HUES64 (cell line): ENCODE measurements at regions not wholly inside any gene's neighbourhood (a gene's known extent, or its start where the extent isn't known, plus 50 kb on each side); places are given as distances from the start of the nearest gene placed in this dataset.

Experiments
- H3K27ac ChIP-seq: 2 replicates; pipeline ENCODE4 v1.7.0; 2013; ENCODE audit warnings: low read depth, low read length, inconsistent platforms
- H3K27me3 ChIP-seq: 2 replicates; pipeline ENCODE4 v1.6.1; 2013; ENCODE audit warnings: mild to moderate bottlenecking, low read length; ENCODE audit not compliant: insufficient read depth
- H3K36me3 ChIP-seq: 2 replicates; pipeline ENCODE4 v1.6.1; 2013; ENCODE audit warnings: mild to moderate bottlenecking, low read length; ENCODE audit not compliant: insufficient read depth
- H3K4me1 ChIP-seq: 2 replicates; pipeline ENCODE4 v1.6.1; 2013; ENCODE audit warnings: mild to moderate bottlenecking, low read length, moderate library complexity; ENCODE audit not compliant: insufficient read depth
- H3K4me3 ChIP-seq: 2 replicates; pipeline ENCODE4 v1.5.1; 2013; ENCODE audit warnings: mild to moderate bottlenecking, low read length, moderate library complexity
- H3K9ac ChIP-seq: 2 replicates; pipeline ENCODE4 v1.6.1; 2013; ENCODE audit warnings: mild to moderate bottlenecking, low read depth, low read length
- H3K9me3 ChIP-seq: 2 replicates; pipeline ENCODE4 v1.6.1; 2013; ENCODE audit warnings: low read depth, low read length; ENCODE audit not compliant: insufficient read depth
- WGBS: fragments of 150-250, 120-280 bp; methylation state at CpG from one replicate; pipeline ENCODE4 v1.1.7; 2013; ENCODE audit warnings: missing lambda C conversion rate; 5-methylcytosine and 5-hydroxymethylcytosine counted together

DNA sequence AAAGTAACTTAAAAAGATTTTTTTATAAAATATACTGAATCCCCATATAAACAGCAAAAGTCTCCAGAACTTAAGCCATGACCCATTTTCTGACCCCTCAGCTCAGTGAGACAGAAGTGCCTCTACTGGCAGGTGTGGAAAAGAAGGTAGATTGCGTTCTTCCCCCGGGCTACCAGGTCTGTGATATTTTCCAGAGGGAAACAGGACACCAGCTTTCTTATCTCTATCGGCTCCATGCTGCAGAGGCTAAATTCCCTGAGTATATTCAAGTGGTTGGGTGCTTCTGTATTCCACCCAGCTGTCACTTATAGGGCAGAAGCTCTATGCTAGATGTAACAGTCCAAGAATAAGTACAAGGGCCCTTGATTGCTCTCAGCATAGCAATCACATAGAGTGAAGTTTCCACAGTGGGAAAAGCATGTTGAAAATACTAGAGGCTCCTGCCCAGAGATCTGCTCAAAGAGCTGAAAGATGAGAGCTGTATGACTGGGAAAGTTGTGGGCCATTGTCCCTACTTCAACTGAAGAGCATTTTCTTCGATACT lies 687.3 kb downstream of the CDH11 start:
- Histone ChIP-seq H3K4me1 (no peaks in the 10 kb centered on the region), H3K4me3 (no peak overlapping the region), H3K9me3 (no peaks in the 10 kb centered on the region), H3K36me3 (no peaks in the 10 kb centered on the region), H3K27me3 (no peaks in the 10 kb centered on the region), H3K9ac (no peak overlapping the region), H3K27ac (no peak overlapping the region)
- WGBS, result 97% methylated on average over 4 of the region's 4 CpGs

DNA sequence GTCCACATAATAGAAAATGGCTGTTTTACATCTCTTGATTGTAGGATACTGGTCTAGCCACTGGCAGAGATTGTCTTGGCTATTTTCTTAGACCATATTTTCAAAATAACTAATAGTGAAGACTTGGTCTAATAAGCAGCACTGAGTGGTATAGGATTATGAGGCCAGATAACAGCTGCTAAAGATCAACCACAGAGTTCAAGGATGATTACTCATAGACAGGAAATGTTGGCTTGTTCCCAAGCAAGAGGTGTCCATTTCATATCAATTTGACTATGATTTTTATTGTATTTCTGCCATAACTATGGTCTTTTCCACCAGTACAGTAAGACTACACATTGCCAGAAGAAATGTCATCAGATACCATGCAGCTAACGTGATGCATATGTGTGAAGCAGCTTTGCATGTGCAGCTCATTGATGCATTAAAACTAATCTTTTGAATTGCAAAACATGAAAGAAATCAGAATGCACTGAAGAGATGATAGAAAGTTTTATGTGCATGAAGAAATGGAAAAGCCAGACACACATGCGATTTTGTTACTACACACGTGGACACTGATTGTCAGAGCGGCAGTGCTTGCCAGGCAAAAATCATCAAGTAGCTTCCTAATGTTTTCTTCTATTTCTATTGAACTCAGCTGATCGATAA lies 693.3 kb downstream of the CDH11 start:
- no peaks in the 10 kb centered on the region for H3K9me3 ChIP-seq
- no peaks in the 10 kb centered on the region for H3K36me3 ChIP-seq
- H3K27me3 ChIP-seq, result no peaks in the 10 kb centered on the region
- no peaks in the 10 kb centered on the region for H3K4me1 ChIP-seq
- no peak overlapping the region for H3K9ac ChIP-seq
- no peak overlapping the region for H3K4me3 ChIP-seq
- no peak overlapping the region for H3K27ac ChIP-seq
- WGBS, result 88% methylated on average over 4 of the region's 5 CpGs

DNA sequence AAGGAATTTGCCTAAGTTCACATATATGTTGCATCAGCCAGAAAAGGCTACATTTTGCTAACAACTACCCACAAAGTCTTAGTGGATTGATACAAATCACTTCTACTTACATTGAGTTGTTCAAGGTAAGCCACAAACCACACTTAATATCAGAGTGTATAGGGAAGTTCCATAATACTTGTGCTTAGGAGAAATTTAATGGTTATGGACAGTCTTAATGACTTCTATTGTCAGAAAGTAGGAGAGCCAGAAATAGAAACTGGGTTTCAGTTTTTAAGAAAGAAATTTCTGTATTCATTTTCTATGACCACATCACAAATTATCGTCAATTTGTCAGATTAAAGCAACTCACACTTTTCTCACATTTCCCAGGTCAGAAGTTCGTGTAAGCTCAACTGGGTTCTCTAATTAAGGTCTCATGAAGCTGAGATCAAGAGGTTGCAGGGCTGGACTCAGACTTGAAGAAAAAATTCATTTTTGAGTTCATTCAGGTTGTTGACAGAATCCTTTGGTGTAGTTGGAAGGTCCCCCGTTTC lies 695.7 kb downstream of the CDH11 start:
- Histone ChIP-seq H3K27me3 (no peaks in the 10 kb centered on the region), H3K4me3 (no peak overlapping the region), H3K9me3 (peaks cover 4% of the 10 kb centered on the region), H3K4me1 (no peaks in the 10 kb centered on the region), H3K27ac (no peak overlapping the region), H3K36me3 (no peaks in the 10 kb centered on the region), H3K9ac (no peak overlapping the region)
- 98% methylated on average over 3 of the region's 3 CpGs for WGBS

DNA sequence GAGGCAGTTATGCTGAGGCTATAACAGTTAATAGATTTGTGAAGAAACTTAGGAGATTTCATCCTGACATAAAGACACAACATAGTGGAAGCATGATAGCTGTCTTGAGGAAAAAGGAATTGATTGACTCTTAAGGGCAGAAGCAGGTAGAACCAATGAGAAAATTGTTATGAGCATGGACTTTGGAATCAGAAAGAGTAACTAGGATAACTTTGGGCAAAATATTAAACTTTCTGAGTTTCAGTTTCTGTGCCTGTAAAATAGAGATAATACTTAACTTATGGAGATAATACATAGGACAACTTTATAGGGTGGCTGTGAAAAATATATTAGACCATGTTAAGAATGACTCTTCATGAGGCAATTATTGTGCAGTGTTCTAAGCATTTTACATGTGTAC lies 696.5 kb downstream of the CDH11 start:
- H3K9me3 ChIP-seq, result peaks cover 4% of the 10 kb centered on the region
- no peaks in the 10 kb centered on the region for H3K4me1 ChIP-seq
- no peak overlapping the region for H3K4me3 ChIP-seq
- no peak overlapping the region for H3K9ac ChIP-seq
- H3K27me3 ChIP-seq, result no peaks in the 10 kb centered on the region
- no peak overlapping the region for H3K27ac ChIP-seq
- H3K36me3 ChIP-seq, result no peaks in the 10 kb centered on the region

DNA sequence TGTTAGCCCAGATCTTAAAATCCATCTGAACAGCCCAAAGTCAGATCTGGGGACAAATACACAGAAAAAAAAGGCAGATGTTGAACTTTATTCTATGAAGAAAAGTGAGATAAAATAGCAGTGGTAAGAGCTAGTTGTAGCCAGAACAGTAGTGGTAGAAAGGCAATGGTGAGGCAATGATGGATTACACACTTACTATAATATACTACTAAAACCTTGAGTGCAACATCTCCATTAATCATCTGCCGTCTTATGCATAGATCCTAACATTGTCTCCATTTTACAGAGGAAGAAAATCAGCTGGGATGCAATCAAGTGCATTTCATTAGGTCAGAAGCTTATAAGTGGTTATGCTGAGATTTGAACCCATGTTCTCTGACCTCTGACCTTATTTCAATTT lies 699.6 kb downstream of the CDH11 start:
- H3K4me3 ChIP-seq, result no peak overlapping the region
- H3K4me1 ChIP-seq, result no peaks in the 10 kb centered on the region
- no peak overlapping the region for H3K27ac ChIP-seq
- peaks cover 4% of the 10 kb centered on the region for H3K9me3 ChIP-seq
- no peaks in the 10 kb centered on the region for H3K36me3 ChIP-seq
- 93% methylated on average over 1 of the region's 1 CpG for whole genome bisulfite sequencing
- H3K9ac ChIP-seq, result no peak overlapping the region
- H3K27me3 ChIP-seq, result no peaks in the 10 kb centered on the region

DNA sequence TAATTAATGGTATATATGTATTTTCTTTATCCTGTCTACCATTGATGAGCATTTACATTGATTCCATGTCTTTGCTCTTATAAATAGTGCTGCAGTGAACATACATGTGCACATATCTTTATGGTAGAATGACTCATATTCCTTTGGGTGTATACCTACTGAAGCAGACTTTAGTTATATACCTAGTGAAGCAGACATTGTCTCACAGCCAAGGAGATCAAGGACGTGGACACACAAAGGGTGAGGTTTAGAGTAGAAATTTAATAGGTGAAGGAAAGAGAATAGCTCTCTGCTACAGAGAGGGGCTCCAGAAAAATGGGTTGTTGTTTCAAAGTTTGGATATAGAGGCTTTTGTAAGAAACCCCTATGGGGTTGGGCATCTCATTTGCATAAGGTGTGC lies 700.3 kb downstream of the CDH11 start:
- no peak overlapping the region for H3K4me3 ChIP-seq
- no peaks in the 10 kb centered on the region for H3K36me3 ChIP-seq
- 100% methylated on average over 1 of the region's 1 CpG for WGBS
- H3K4me1 ChIP-seq, result no peaks in the 10 kb centered on the region
- H3K9me3 ChIP-seq, result peaks cover 4% of the 10 kb centered on the region
- H3K9ac ChIP-seq, result no peak overlapping the region
- H3K27me3 ChIP-seq, result no peaks in the 10 kb centered on the region
- no peak overlapping the region for H3K27ac ChIP-seq

DNA sequence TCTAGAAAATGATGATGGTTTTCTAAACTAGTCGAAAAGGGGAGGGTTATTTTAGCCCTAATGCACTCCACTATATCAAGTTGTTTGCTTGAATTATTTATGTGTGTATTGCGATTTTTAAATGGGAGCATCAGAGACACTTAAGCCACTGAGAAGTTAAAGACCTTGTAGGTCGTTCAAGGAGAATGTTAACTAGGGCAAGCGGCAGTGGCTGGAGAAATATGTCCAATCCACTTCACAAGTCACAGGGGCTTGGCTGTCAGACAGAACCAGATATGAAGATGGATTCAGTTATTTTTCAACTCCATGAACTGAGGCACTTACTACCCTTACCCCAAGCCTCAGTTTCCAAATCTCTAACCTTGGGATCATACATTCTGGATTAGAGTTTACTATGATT lies 702.0 kb downstream of the CDH11 start:
- Histone ChIP-seq H3K4me1 (no peaks in the 10 kb centered on the region), H3K4me3 (no peak overlapping the region), H3K27ac (no peak overlapping the region), H3K27me3 (no peaks in the 10 kb centered on the region), H3K9ac (no peak overlapping the region), H3K9me3 (peaks cover 4% of the 10 kb centered on the region), H3K36me3 (no peaks in the 10 kb centered on the region)
- WGBS, result 91% methylated on average over 3 of the region's 4 CpGs

DNA sequence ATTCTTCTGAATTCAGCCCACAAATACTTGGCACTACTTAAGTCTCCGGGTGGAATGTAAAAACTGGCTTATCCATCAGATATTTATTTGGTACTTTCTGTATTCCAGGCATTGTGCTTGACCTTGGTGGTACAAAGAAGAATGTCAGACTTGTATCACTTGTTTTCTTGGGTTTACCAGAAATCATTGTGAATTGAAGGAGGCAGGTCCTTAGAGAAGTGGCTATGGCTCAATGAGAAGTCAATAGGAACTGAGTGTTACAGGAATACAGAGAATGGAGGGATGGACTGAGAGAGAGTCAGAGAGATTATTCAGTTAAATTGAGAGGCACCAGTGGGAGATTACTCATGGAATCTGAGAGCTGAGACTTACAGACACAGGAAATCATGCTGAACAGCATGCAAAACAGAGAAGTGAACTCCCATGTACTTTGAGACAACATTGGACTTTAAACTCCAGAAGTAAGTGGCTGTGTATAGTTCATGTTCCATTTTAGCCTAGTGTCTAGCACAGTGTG lies 704.1 kb downstream of the CDH11 start:
- WGBS, result 100% methylated on average over 1 of the region's 1 CpG
- Histone ChIP-seq H3K36me3 (no peaks in the 10 kb centered on the region), H3K9me3 (peaks cover 4% of the 10 kb centered on the region), H3K4me3 (no peak overlapping the region), H3K4me1 (no peaks in the 10 kb centered on the region), H3K27me3 (no peaks in the 10 kb centered on the region), H3K27ac (no peak overlapping the region), H3K9ac (no peak overlapping the region)

DNA sequence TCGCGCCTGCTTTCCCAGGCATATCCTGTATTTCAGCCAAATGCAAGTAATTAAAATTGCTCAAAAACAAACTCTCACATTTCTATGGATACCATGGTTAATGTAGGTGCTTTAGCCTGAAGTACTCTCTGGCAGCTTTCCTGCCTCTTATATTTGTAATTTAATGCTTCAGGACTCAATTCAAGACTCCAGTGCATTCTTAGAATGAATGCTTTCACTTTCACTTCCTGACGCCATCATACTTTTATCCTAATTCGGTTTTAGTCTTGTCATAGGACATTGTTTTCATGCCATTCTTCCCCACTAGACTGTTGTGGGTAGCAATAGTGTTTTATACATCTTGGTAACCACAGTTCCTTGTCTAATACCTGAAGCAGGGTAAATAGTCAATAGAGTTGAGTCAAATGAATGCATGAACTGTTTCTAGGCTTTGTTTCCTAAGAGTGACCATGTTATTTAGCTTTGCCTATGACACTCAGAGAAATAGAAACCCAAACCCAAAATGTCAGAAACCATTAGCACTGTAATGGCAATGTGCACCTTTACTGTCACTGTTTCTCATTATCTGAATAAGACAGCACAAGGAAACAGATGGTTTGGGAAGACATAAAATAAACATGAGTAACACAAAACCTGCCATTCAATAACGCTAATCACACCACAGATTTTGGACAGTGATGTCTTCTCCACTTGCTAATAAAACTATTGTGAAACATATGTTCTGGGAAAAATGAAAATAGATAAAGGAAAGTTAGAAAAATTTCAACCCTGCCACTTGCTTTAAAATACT lies 705.5 kb downstream of the CDH11 start:
- no peaks in the 10 kb centered on the region for H3K4me1 ChIP-seq
- no peaks in the 10 kb centered on the region for H3K27me3 ChIP-seq
- H3K9me3 ChIP-seq, result peaks cover under 1% of the 10 kb centered on the region; the same call in 1 of the 2 replicates
- no peak overlapping the region for H3K9ac ChIP-seq
- 87% methylated on average over 4 of the region's 5 CpGs for WGBS
- H3K4me3 ChIP-seq, result no peak overlapping the region
- H3K27ac ChIP-seq, result no peak overlapping the region
- H3K36me3 ChIP-seq, result no peaks in the 10 kb centered on the region

DNA sequence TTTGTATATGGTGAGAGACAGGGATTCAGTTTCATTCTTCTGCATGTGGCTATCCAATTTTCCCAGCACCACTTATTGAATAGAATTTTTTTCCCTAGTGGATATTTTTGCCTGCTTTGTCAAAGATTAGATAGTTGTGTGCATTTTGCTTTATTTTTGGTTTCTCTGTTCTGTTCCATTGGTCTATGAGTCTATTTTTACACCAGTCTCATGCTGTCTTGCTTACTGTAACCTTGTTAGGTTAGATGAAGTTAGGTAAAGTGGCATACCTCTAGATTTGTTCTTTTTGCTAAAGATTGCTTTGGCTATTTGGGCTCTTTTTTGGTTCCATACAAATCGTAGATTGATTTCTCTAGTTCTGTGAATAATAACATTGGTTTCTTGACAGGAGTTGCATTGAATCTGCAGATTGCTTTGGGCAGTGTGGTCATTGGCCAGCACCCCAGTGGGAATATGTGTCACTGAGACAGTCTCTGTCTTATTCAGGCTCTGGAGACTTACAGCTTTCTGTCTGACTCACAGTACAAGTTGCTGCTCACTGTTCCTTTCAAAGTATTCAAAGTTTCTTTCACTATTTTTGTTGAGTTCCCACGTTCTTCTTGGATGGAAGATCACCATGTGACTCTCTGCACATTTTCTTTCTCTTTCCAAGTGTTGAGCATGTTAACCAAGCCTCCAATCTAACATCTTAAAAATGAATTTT lies 709.1 kb downstream of the CDH11 start:
- H3K36me3 ChIP-seq, result no peaks in the 10 kb centered on the region
- H3K4me1 ChIP-seq, result no peaks in the 10 kb centered on the region
- H3K27ac ChIP-seq, result no peak overlapping the region
- H3K27me3 ChIP-seq, result no peaks in the 10 kb centered on the region
- H3K9me3 ChIP-seq, result no peaks in the 10 kb centered on the region
- H3K9ac ChIP-seq, result no peak overlapping the region
- no peak overlapping the region for H3K4me3 ChIP-seq
- WGBS, result 91% methylated on average over 2 of the region's 2 CpGs

DNA sequence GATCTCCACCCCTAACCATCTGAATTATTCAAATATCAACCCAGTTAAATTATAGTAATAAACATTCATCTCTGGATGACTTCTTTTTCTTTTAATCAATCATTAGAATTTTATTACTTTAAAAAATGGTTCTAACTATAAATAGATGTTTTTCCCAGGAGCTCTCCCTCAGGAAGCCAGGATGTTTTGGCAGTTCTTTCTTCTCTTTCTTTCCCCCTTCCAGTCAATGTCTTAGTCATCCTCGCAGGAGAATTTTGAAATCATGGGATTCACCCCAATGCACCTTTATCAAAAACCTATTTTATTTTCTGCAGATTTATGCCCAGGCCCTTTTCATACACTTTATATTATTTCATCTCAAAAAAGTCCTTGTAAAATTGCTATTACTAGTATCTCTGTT lies 711.6 kb downstream of the CDH11 start:
- Histone ChIP-seq H3K9ac (no peak overlapping the region), H3K27me3 (no peaks in the 10 kb centered on the region), H3K4me1 (no peaks in the 10 kb centered on the region), H3K27ac (no peak overlapping the region), H3K9me3 (no peaks in the 10 kb centered on the region), H3K36me3 (no peaks in the 10 kb centered on the region), H3K4me3 (no peak overlapping the region)
- 89% methylated on average over 1 of the region's 1 CpG for WGBS
